ENCODE measurements at regions not wholly inside any gene's neighbourhood (a gene's known extent, or its start where the extent isn't known, plus 50 kb on each side); places are given as distances from the start of the nearest gene placed in this dataset.

DNA sequence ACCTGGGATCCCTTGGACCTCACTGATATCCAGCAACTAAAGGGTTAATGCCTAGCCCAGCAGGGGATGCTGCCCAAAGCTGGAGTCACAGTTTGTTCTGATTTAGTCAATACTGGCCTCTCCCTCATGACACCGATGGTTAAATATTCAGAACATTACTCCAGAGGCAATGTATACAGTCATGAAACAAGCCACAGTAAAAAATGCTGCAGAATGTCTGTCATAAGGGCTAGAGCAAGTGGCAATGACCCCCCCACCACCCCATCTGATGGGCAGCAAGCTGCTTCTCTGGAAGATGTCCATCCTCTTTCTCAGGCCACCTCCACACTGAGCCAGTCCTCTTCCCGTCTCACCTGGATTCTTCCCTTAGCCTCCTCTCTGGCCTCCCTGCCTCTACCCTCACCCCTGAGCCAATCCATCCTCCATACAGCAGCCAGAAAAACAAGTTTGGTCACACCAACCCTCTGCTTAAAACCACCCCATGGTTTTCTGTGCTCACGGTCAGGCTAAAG is 99.0 kb upstream of the KCNG1 start:
- H3K27ac ChIP-seq = peak overlapping the region; percentile 37; the same call in 1 of the 2 replicates
- TF ChIP-seq ZFX (IDR thresholded peaks at IDR 0.05) = no peak
- TF ChIP-seq, protein P1, sequence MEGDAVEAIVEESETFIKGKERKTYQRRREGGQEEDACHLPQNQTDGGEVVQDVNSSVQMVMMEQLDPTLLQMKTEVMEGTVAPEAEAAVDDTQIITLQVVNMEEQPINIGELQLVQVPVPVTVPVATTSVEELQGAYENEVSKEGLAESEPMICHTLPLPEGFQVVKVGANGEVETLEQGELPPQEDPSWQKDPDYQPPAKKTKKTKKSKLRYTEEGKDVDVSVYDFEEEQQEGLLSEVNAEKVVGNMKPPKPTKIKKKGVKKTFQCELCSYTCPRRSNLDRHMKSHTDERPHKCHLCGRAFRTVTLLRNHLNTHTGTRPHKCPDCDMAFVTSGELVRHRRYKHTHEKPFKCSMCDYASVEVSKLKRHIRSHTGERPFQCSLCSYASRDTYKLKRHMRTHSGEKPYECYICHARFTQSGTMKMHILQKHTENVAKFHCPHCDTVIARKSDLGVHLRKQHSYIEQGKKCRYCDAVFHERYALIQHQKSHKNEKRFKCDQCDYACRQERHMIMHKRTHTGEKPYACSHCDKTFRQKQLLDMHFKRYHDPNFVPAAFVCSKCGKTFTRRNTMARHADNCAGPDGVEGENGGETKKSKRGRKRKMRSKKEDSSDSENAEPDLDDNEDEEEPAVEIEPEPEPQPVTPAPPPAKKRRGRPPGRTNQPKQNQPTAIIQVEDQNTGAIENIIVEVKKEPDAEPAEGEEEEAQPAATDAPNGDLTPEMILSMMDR (conservative IDR thresholded peaks at IDR 0.05) = no peak

DNA sequence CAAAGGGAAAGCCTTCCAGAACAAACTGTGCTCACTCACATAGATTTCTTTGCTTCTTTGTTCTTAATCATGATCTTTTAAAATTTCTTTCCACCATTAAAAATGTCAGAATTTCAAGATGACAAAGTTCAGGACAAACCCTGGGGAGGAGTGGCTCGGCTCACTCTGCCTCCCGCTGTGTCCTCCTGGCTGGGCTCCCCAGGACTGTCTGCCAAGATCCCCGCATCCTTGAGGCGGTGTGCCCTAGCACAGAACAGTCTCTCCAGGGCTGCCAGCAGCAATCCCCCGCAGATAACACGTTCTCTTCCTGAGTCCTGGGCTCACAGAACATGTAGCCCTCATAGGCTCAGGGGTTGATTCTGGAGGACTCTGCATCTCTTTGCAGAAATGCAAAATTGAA is 98.4 kb upstream of the KCNG1 start:
- TF ChIP-seq, protein P1 (conservative IDR thresholded peaks at IDR 0.05) = no peak
- TF ChIP-seq ZFX (IDR thresholded peaks at IDR 0.05) = no peak
- peak overlapping the region; percentile 37; the same call in 1 of the 2 replicates for H3K27ac ChIP-seq

DNA sequence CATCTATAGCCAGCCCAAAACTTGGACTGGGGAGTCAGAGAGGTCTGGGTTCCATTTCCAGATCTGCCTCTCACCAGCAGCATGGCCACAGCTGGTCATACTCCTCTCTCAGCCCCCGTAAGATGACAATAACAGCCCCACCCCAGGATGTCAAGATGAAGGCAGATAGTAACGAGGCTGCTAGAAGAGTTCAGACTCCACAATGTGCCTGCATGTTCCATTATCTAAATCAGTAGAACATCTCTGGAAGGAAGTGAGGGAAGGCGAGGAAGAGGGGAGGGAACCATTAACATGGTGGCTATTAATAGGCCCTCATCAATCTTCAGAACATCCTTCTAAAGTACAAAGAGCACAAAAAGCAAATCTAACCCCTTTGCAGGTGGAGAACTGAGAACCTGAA is 98.0 kb upstream of the KCNG1 start:
- no peak for TF ChIP-seq ZFX (IDR thresholded peaks at IDR 0.05)
- TF ChIP-seq, protein P1 (conservative IDR thresholded peaks at IDR 0.05) = no peak
- H3K27ac ChIP-seq = peak overlapping the region; percentile 37; the same call in 1 of the 2 replicates

DNA sequence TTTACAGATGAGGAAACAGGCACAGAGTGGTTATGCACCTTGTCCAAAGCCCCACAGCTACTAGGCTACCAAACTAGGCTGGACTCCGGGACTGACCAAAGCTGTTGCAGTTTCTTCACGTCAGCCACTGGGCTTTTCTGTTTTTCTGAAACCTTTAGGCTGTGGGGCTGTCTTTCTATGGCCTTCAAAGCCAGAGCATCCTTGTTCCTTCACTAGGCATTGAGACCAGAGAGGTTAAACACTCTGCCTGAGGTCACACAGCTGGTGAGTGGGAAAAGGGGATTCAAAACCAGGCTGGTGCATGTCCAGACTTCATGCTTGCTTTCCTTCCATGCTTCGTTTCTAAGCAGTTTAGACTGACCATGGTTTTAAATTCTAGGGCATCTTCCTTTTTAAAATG is 97.5 kb upstream of the KCNG1 start:
- TF ChIP-seq ZFX (IDR thresholded peaks at IDR 0.05) = no peak
- TF ChIP-seq, protein P1 (conservative IDR thresholded peaks at IDR 0.05) = no peak
- peak overlapping the region; percentile 37; the same call in 1 of the 2 replicates for H3K27ac ChIP-seq

DNA sequence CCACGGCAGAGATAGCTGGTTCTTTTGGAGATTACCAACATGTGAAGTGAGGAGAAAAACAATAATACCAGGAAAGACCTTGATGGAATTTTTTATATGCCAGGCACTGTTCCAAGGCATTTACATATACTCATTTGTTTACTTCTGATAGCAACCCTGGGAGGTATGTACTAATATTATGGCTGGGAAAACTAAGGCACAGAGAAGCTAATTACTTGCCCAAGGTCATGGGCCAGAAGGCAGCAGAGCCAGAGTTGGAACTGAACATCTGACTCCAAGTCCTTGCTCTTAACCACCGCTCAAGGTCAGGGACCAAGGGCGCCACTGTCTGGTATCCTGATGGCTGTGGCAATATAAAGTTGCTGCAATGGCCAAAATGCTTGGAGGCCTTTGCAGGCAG is 97.0 kb upstream of the KCNG1 start:
- H3K27ac ChIP-seq = peak overlapping the region; percentile 37; the same call in 1 of the 2 replicates
- TF ChIP-seq, protein P1 (conservative IDR thresholded peaks at IDR 0.05) = no peak
- TF ChIP-seq ZFX (IDR thresholded peaks at IDR 0.05) = no peak

DNA sequence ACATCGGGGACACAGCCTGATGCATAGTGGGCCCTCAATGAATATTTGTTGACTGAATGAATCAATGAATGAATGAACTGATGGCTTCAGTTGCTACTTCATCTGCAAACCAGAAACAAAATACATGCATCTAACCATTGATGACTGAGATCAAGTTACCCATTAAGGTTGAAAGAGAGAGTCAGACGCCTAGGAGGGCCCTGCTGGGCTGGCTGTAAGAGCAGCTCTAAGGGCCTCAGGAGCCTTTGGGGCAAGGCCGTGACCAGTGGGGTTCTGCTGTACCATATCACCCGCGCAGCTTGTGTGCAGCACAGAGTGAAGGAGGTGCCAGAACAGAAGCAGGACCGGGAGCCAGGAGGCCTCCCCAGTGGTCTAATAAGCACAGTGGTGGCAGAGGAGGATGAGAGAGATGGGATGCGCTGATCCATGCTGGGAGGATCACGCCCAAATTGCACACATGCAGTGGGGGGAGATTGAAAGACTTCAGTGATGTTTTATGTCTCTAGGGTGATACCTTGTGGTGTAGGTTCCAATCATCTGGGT is 96.1 kb upstream of the KCNG1 start:
- no peak overlapping the region for H3K27ac ChIP-seq
- no peak for TF ChIP-seq ZFX (IDR thresholded peaks at IDR 0.05)
- TF ChIP-seq, protein P1 (conservative IDR thresholded peaks at IDR 0.05) = no peak

DNA sequence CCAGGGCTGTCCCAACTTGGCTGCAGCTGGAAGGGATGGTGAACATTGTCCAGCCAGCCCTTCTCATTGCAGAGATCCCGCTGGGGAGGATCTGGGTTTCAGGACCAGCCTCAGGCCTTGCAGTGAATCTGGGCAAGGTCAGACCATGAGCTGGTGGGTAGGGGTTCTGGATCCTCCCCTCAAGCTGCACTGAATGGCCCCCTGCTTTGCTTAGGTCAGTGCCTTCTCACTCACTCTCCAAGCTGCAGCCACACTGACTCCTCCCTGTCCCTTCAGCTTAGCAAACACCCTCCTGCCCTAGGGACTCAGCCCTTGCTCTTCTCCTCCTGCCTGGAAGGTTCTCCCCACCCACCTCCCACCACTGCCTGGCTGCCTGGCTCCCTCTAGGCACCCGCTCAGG is 95.3 kb upstream of the KCNG1 start:
- TF ChIP-seq, protein P1 (conservative IDR thresholded peaks at IDR 0.05) = no peak
- no peak for TF ChIP-seq ZFX (IDR thresholded peaks at IDR 0.05)
- H3K27ac ChIP-seq = no peak overlapping the region

Data from C4-2B (cell line).